HepG2 (cell line): ENCODE measurements at regions not wholly inside any gene's neighbourhood (a gene's known extent, or its start where the extent isn't known, plus 50 kb on each side); places are given as distances from the start of the nearest gene placed in this dataset.

Experiments
- ATAC-seq: fragments of 200-7000 bp; cut with Tn5 transposase; 3 replicates; pipeline ENCODE4 v1.9.1; 2020; ENCODE audit warnings: mild to moderate bottlenecking, moderate library complexity
- BruUV-seq: library from RNA; stranded (reverse); fragments of 400-500 nt; replicated peaks from 2 replicates; lab custom pipeline; 2021; lab: Mats Ljungman, UMichigan
- CTCF ChIA-PET: fragments of 300-600 bp; formaldehyde crosslinking; extraction: SDS; loops from one replicate; lab custom pipeline; 2021; ENCODE audit warnings: low total read pairs, inconsistent platforms, low intra/inter-chr PET ratio; lab: Yijun Ruan, JAX
- POLR2A ChIA-PET: fragments of 350-600 bp; sonication (Branson Sonifier 250); formaldehyde crosslinking; loops from one replicate; lab custom pipeline; 2020; ENCODE audit warnings: antibody characterized with exemption, inconsistent platforms; lab: Yijun Ruan, JAX
- DNase-seq: peaks from one replicate; pipeline ENCODE4 v3.0.0-alpha.2; 2015; ENCODE audit warnings: low spot score
- FAIRE-seq: peaks from 3 replicates; lab custom pipeline; 2011; peaks lifted over from hg19 to GRCh38; lab: Jason Lieb, UNC
- H2AFZ ChIP-seq: one replicate; pipeline ENCODE4 v1.6.1; 2011; ENCODE audit warnings: low read length, inconsistent platforms
- H3K27ac ChIP-seq: fragments of 300-600 bp; 3 replicates; pipeline ENCODE4 v1.8.0; 2011; ENCODE audit warnings: mixed run types, mild to moderate bottlenecking, mixed read lengths, low read length, inconsistent platforms; ENCODE audit not compliant: insufficient read depth; ENCODE audit errors: extremely low read length
- H3K27me3 ChIP-seq, 2 experiments: fragments of 200-600 bp in 1 of 2; 2 replicates in 1 of 2; 3 replicates in 1 of 2; pipeline versions ENCODE4 v1.6.0 to v1.8.0; 2011; ENCODE audit warnings: low read length in 2 of 2, mild to moderate bottlenecking in 2 of 2, moderate library complexity in 2 of 2, inconsistent platforms in 1 of 2; ENCODE audit not compliant: insufficient read depth in 2 of 2, control insufficient read depth in 1 of 2
- H3K36me3 ChIP-seq, 2 experiments: fragments of 200-600 bp in 1 of 2; replicated peaks in 1 of 2; 2 replicates in 1 of 2; 3 replicates in 1 of 2; pipeline versions ENCODE4 v1.5.1 to v1.8.0; 2011; ENCODE audit warnings: low read length in 2 of 2, inconsistent platforms in 1 of 2; ENCODE audit not compliant: insufficient read depth in 2 of 2, control insufficient read depth in 1 of 2
- H3K4me1 ChIP-seq: 2 replicates; pipeline ENCODE4 v1.5.1; 2012; ENCODE audit warnings: low read length, inconsistent platforms; ENCODE audit not compliant: insufficient read depth
- H3K4me2 ChIP-seq: 2 replicates; pipeline ENCODE4 v1.6.0; 2011; ENCODE audit warnings: low read depth, low read length, inconsistent platforms
- H3K4me3 ChIP-seq, 3 experiments: fragments of 200-600 bp in 1 of 3; sonication (generic), shearing (Covaris generic) in 1 of 3; replicated peaks in 1 of 3; 2 replicates each; pipeline ENCODE4 v1.5.1; 2011 to 2016; ENCODE audit warnings: low read length in 3 of 3, inconsistent platforms in 2 of 3, low read depth in 2 of 3, mild to moderate bottlenecking in 2 of 3, control low read depth in 1 of 3, mixed read lengths in 1 of 3; ENCODE audit not compliant: insufficient read depth in 1 of 3
- H3K79me2 ChIP-seq: one replicate; pipeline ENCODE4 v1.6.1; 2011; ENCODE audit warnings: low read length, inconsistent platforms; ENCODE audit not compliant: insufficient read depth
- H3K9ac ChIP-seq: 2 replicates; pipeline ENCODE4 v1.6.0; 2011; ENCODE audit warnings: mild to moderate bottlenecking, low read depth, low read length, inconsistent platforms; ENCODE audit not compliant: insufficient read depth
- H3K9me3 ChIP-seq: 2 replicates; pipeline ENCODE4 v1.5.1; 2012; ENCODE audit warnings: mild to moderate bottlenecking, low read length
- H4K20me1 ChIP-seq: 2 replicates; pipeline ENCODE4 v1.6.0; 2011; ENCODE audit warnings: inconsistent platforms, mild to moderate bottlenecking, low read length, moderate library complexity; ENCODE audit not compliant: insufficient read depth
- AHR ChIP-seq: IDR thresholded peaks from 2 replicates; pipeline ENCODE4 v1.6.1; 2018; ENCODE audit warnings: missing genetic modification reagents, missing compliant biosample characterization
- AKAP8 ChIP-seq: sonication (generic); formaldehyde crosslinking; IDR thresholded peaks from 2 replicates; pipeline ENCODE4 v1.5.1; 2020; ENCODE audit warnings: mild to moderate bottlenecking, missing genetic modification reagents
- FOXM1 ChIP-seq: sonication (generic); formaldehyde crosslinking; IDR thresholded peaks from 2 replicates; pipeline ENCODE4 v1.5.0; 2020; ENCODE audit warnings: missing genetic modification reagents
- MAFG ChIP-seq: sonication (generic); formaldehyde crosslinking; IDR thresholded peaks from 2 replicates; pipeline ENCODE4 v1.5.1; 2020; ENCODE audit warnings: mild to moderate bottlenecking, missing genetic modification reagents
- MED1 ChIP-seq: sonication (generic); formaldehyde crosslinking; IDR thresholded peaks from 2 replicates; pipeline ENCODE4 v1.4.0; 2020; ENCODE audit warnings: missing genetic modification reagents
- POLR2G ChIP-seq: fragments of 200-400 bp; formaldehyde crosslinking; IDR thresholded peaks from 2 replicates; pipeline ENCODE4 v1.6.1; 2018; ENCODE audit warnings: mild to moderate bottlenecking, low read depth, low read length, moderate library complexity
- ZFY ChIP-seq: sonication (generic); formaldehyde crosslinking; IDR thresholded peaks from 2 replicates; pipeline ENCODE4 v1.4.0; 2020; ENCODE audit warnings: missing genetic modification reagents
- ZNF280D ChIP-seq: sonication (generic); formaldehyde crosslinking; IDR thresholded peaks from 2 replicates; pipeline ENCODE4 v1.5.1; 2020; ENCODE audit warnings: mild to moderate bottlenecking, missing genetic modification reagents
- ZNF382 ChIP-seq: sonication (generic); formaldehyde crosslinking; IDR thresholded peaks from 2 replicates; pipeline ENCODE4 v1.5.0; 2020; ENCODE audit warnings: missing genetic modification reagents, mild to moderate bottlenecking, borderline replicate concordance
- ZNF644 ChIP-seq: IDR thresholded peaks from 2 replicates; pipeline ENCODE4 v1.6.1; 2016; ENCODE audit warnings: low read depth
- ZNF670 ChIP-seq: sonication (generic); formaldehyde crosslinking; IDR thresholded peaks from 2 replicates; pipeline ENCODE4 v1.8.0; 2022; ENCODE audit warnings: mild to moderate bottlenecking, missing genetic modification reagents, borderline replicate concordance
- ZNF777 ChIP-seq: sonication (generic); formaldehyde crosslinking; IDR thresholded peaks from 2 replicates; pipeline ENCODE4 v1.4.0; 2020; ENCODE audit warnings: missing genetic modification reagents
- ZNF891 ChIP-seq: sonication (generic); formaldehyde crosslinking; IDR thresholded peaks from 2 replicates; pipeline ENCODE4 v1.5.0; 2020; ENCODE audit warnings: mild to moderate bottlenecking, missing genetic modification reagents
- ZSCAN25 ChIP-seq: sonication (generic); formaldehyde crosslinking; IDR thresholded peaks from 2 replicates; pipeline ENCODE4 v1.8.0; 2022; ENCODE audit warnings: mild to moderate bottlenecking, missing genetic modification reagents
- ZZZ3 ChIP-seq: sonication (generic); formaldehyde crosslinking; IDR thresholded peaks from 2 replicates; pipeline ENCODE4 v1.4.0; 2020; ENCODE audit warnings: missing genetic modification reagents, mild to moderate bottlenecking, borderline replicate concordance
- WGBS: methylation state at CpG from one replicate; pipeline ENCODE4 v1.1.6; 2017; ENCODE audit warnings: low lambda C conversion rate; 5-methylcytosine and 5-hydroxymethylcytosine counted together
- in situ Hi-C: cut with HindIII; loops from 2 replicates; pipeline ENCODE4 v1.10.0; 2017; ENCODE audit warnings: low pct_unique_long_range_greater_than_20kb; ENCODE audit not compliant: extremely low pct_ligation_motif_present
- intact Hi-C: fragments of 100-400 bp; cut with micrococcal nuclease; formaldehyde crosslinking; loops from one replicate; pipeline ENCODE4 v1.10.0; 2022; ENCODE audit not compliant: unreplicated experiment
- TF ChIP-seq, protein P1 (sequence below): sonication (generic); formaldehyde crosslinking; IDR thresholded peaks from 2 replicates; pipeline ENCODE4 v1.5.0; 2020; ENCODE audit warnings: missing genetic modification reagents, mild to moderate bottlenecking, borderline replicate concordance

- Histone ChIP-seq H3K79me2 (no peaks in the 10 kb centered on the region), H3K4me1 (no peaks in the 10 kb centered on the region), H3K9me3 (peaks cover 37% of the 10 kb centered on the region), H3K27me3 (no peaks in the 10 kb centered on the region), H2AFZ (no peak overlapping the region)
- in situ Hi-C loops, result no loop called here
- TF ChIP-seq ZNF382 (CRISPR knock-in tag) (no peak), ZZZ3 (CRISPR knock-in tag) (no peak), ZSCAN25 (CRISPR knock-in tag) (no peak), ZNF644 (CRISPR knock-in tag) (no peak), AHR (CRISPR knock-in tag) (no peak), POLR2G (no peak), ZNF777 (no peak), ZNF670 (no peak), AKAP8 (CRISPR knock-in tag) (no peak), ZFY (CRISPR knock-in tag) (no peak), MED1 (no peak), ZNF280D (CRISPR knock-in tag) (no peak), MAFG (no peak), FOXM1 (no peak), ZNF891 (CRISPR knock-in tag) (no peak)
- TF ChIP-seq, protein P1, sequence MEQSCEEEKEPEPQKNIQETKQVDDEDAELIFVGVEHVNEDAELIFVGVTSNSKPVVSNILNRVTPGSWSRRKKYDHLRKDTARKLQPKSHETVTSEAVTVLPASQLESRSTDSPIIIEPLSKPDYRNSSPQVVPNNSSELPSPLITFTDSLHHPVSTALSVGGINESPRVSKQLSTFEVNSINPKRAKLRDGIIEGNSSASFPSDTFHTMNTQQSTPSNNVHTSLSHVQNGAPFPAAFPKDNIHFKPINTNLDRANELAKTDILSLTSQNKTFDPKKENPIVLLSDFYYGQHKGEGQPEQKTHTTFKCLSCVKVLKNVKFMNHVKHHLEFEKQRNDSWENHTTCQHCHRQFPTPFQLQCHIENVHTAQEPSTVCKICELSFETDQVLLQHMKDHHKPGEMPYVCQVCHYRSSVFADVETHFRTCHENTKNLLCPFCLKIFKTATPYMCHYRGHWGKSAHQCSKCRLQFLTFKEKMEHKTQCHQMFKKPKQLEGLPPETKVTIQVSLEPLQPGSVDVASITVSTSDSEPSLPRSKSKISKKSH, result no peak
- TF ChIP-seq, all 625 proteins: peak for 0
- POLR2A ChIA-PET, result no interaction called here
- FAIRE-seq, result no peak
- CTCF ChIA-PET, result no interaction called here
- BruUV-seq, result no TSS peak
- no peaks in the 10 kb centered on the region for H3K36me3 ChIP-seq
- no peak overlapping the region for H3K4me2 ChIP-seq
- no peak for DNase-seq
- WGBS, result 5% methylated on average over 1 of the region's 1 CpG
- no peak overlapping the region for H3K4me3 ChIP-seq
- H3K27ac ChIP-seq, result no peak overlapping the region
- no peaks in the 10 kb centered on the region for H4K20me1 ChIP-seq
- no peak overlapping the region for H3K9ac ChIP-seq
- no peak for ATAC-seq
- intact Hi-C loops, result no loop called here
Measured at GRCh38 chr12:87596636-87597035, 432.6 kb downstream of the C12orf50 start.
